ENCODE measurements at regions not wholly inside any gene's neighbourhood (a gene's known extent, or its start where the extent isn't known, plus 50 kb on each side); places are given as distances from the start of the nearest gene placed in this dataset.

DNA sequence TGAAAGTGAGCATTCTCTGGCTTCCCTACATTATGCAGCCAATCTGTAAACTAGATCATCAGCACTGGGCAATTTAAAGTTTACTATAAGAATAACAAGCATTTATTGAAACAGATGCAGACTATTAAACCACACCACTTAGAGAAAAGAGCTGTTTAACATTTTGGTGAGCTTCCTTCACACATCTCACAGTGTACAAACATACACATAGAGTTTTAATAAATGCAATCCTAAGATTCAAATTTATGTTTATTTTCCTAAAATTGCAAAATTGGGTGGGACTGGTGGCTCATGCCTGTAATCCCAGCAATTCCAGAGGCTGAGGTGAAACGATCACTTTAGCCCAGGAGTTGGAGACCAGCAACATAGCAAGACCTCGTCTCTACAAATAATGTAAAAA is 199.3 kb downstream of the SH3BP4 start:
- TF ChIP-seq, protein P1, sequence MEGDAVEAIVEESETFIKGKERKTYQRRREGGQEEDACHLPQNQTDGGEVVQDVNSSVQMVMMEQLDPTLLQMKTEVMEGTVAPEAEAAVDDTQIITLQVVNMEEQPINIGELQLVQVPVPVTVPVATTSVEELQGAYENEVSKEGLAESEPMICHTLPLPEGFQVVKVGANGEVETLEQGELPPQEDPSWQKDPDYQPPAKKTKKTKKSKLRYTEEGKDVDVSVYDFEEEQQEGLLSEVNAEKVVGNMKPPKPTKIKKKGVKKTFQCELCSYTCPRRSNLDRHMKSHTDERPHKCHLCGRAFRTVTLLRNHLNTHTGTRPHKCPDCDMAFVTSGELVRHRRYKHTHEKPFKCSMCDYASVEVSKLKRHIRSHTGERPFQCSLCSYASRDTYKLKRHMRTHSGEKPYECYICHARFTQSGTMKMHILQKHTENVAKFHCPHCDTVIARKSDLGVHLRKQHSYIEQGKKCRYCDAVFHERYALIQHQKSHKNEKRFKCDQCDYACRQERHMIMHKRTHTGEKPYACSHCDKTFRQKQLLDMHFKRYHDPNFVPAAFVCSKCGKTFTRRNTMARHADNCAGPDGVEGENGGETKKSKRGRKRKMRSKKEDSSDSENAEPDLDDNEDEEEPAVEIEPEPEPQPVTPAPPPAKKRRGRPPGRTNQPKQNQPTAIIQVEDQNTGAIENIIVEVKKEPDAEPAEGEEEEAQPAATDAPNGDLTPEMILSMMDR (IDR thresholded peaks at IDR 0.05) = no peak
- no peak for TF ChIP-seq POLR2A (IDR thresholded peaks at IDR 0.05)
